ENCODE measurements at regions not wholly inside any gene's neighbourhood (a gene's known extent, or its start where the extent isn't known, plus 50 kb on each side); places are given as distances from the start of the nearest gene placed in this dataset.

- no peak for TF ChIP-seq CTCF (conservative IDR thresholded peaks at IDR 0.05; ENCODE audit: low read depth, low read length)
- no peak for TF ChIP-seq EZH2 (IDR thresholded peaks at IDR 0.05; ENCODE audit: low read length, unreplicated experiment)
Measured at GRCh38 chr21:36566644-36567043, 86.7 kb upstream of the CLDN14 start.
